Neural cell (in vitro differentiated cells): ENCODE measurements at regions not wholly inside any gene's neighbourhood (a gene's known extent, or its start where the extent isn't known, plus 50 kb on each side); places are given as distances from the start of the nearest gene placed in this dataset.

Experiments used
- EZH2 ChIP-seq: fragments of 200-600, 300-800 bp; shearing (Covaris generic), sonication (generic); IDR thresholded peaks from 2 replicates; pipeline ENCODE4 v1.6.1; 2014; ENCODE audit warnings: antibody characterized with exemption, low read length, borderline replicate concordance, mild to moderate bottlenecking; ENCODE audit not compliant: insufficient read depth, poor library complexity, severe bottlenecking
- POLR2AphosphoS5 ChIP-seq: IDR thresholded peaks from 2 replicates; pipeline ENCODE4 v1.6.1; 2012
- RAD21 ChIP-seq: fragments of 450-650 bp; conservative IDR thresholded peaks from 2 replicates; pipeline ENCODE4 v1.6.1; 2014; ENCODE audit warnings: antibody characterized with exemption, mild to moderate bottlenecking, moderate library complexity
- SMC3 ChIP-seq: fragments of 450-650 bp; conservative IDR thresholded peaks from 2 replicates; pipeline ENCODE4 v1.6.1; 2014; ENCODE audit warnings: antibody characterized with exemption, mild to moderate bottlenecking, moderate library complexity; ENCODE audit not compliant: poor library complexity
- TF ChIP-seq, protein P1 (sequence below): fragments of 450-650 bp; IDR thresholded peaks from 2 replicates; pipeline ENCODE4 v1.5.1; 2014; ENCODE audit warnings: antibody characterized with exemption, mild to moderate bottlenecking, moderate library complexity; ENCODE audit not compliant: poor library complexity, severe bottlenecking

DNA sequence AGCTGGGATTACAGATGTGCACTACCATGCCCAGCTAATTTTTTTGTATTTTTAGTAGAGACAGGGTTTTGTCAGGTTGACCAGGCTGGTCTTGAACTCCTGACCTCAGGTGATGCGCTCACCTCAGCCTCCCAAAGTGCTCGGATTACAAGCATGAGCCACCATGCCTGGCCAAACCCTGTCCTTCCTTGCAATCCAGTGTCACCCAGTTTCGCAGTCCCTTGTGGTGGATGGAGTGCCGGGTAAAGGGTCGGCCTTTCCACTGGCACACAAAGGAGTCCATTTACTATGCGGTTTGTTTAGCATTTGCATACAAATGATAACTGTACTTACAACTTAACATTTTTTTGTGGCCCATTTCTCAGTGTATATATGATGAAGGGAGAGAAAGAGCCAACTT is 99.3 kb upstream of the TIAM2 start:
- TF ChIP-seq, protein P1, sequence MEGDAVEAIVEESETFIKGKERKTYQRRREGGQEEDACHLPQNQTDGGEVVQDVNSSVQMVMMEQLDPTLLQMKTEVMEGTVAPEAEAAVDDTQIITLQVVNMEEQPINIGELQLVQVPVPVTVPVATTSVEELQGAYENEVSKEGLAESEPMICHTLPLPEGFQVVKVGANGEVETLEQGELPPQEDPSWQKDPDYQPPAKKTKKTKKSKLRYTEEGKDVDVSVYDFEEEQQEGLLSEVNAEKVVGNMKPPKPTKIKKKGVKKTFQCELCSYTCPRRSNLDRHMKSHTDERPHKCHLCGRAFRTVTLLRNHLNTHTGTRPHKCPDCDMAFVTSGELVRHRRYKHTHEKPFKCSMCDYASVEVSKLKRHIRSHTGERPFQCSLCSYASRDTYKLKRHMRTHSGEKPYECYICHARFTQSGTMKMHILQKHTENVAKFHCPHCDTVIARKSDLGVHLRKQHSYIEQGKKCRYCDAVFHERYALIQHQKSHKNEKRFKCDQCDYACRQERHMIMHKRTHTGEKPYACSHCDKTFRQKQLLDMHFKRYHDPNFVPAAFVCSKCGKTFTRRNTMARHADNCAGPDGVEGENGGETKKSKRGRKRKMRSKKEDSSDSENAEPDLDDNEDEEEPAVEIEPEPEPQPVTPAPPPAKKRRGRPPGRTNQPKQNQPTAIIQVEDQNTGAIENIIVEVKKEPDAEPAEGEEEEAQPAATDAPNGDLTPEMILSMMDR: no peak
- TF ChIP-seq EZH2 (no peak), SMC3 (no peak), POLR2AphosphoS5 (no peak), RAD21 (no peak)
